OCI-LY3 (cell line): ENCODE measurements at regions not wholly inside any gene's neighbourhood (a gene's known extent, or its start where the extent isn't known, plus 50 kb on each side); places are given as distances from the start of the nearest gene placed in this dataset.

Experiments used
- CTCF ChIP-seq: fragments of 200-600, 300-600 bp; sonication (generic); IDR thresholded peaks from 2 replicates; pipeline ENCODE4 v1.5.1; 2014; ENCODE audit warnings: antibody characterized with exemption, low read length, low read depth
- EZH2phosphoT487 ChIP-seq: fragments of 200-600 bp; shearing (Covaris generic); IDR thresholded peaks from 2 replicates; pipeline ENCODE4 v1.6.1; 2018; ENCODE audit warnings: antibody characterized with exemption, mixed run types, low read depth

- TF ChIP-seq CTCF (no peak), EZH2phosphoT487 (no peak)
Observed at GRCh38 chr3:144665567-144666053, 694.0 kb downstream of the DIPK2A start.
